H9 (cell line): ENCODE measurements at regions not wholly inside any gene's neighbourhood (a gene's known extent, or its start where the extent isn't known, plus 50 kb on each side); places are given as distances from the start of the nearest gene placed in this dataset.

ENCODE experiments used
- DNase-seq: peaks from one replicate; pipeline ENCODE4 v3.0.0-alpha.2; 2017
- H2AFZ ChIP-seq: one replicate; pipeline ENCODE4 v1.6.1; 2013; ENCODE audit warnings: mild to moderate bottlenecking, low read length, control low read depth, moderate library complexity
- H2AK5ac ChIP-seq: 2 replicates; pipeline ENCODE4 v1.6.1; 2013; ENCODE audit warnings: low read length, control low read depth, mixed read lengths; ENCODE audit not compliant: insufficient read length
- H2BK120ac ChIP-seq: one replicate; pipeline ENCODE4 v1.6.1; 2013; ENCODE audit warnings: low read depth, mild to moderate bottlenecking, low read length, control low read depth, inconsistent platforms; ENCODE audit not compliant: poor library complexity, severe bottlenecking
- H2BK12ac ChIP-seq: 2 replicates; pipeline ENCODE4 v1.6.1; 2013; ENCODE audit warnings: low read length, control low read depth, mixed read lengths, low read depth; ENCODE audit not compliant: insufficient read length
- H2BK15ac ChIP-seq: 2 replicates; pipeline ENCODE4 v1.6.1; 2013; ENCODE audit warnings: low read depth, low read length, control low read depth
- H2BK20ac ChIP-seq: one replicate; pipeline ENCODE4 v1.6.1; 2013; ENCODE audit warnings: low read depth, mild to moderate bottlenecking, low read length, control low read depth, inconsistent platforms; ENCODE audit not compliant: poor library complexity, severe bottlenecking
- H2BK5ac ChIP-seq: 2 replicates; pipeline ENCODE4 v1.6.1; 2013; ENCODE audit warnings: low read length, control low read depth, mixed read lengths; ENCODE audit not compliant: insufficient read length
- H3K14ac ChIP-seq: 2 replicates; pipeline ENCODE4 v1.6.1; 2013; ENCODE audit warnings: low read length, control low read depth; ENCODE audit not compliant: insufficient read depth
- H3K18ac ChIP-seq: 2 replicates; pipeline ENCODE4 v1.6.1; 2013; ENCODE audit warnings: low read depth, mild to moderate bottlenecking, mixed read lengths, low read length, control low read depth; ENCODE audit not compliant: insufficient read length
- H3K23ac ChIP-seq: 2 replicates; pipeline ENCODE4 v1.6.1; 2013; ENCODE audit warnings: low read length, control low read depth, mixed read lengths, low read depth; ENCODE audit not compliant: insufficient read length
- H3K23me2 ChIP-seq: 2 replicates; pipeline ENCODE4 v1.6.1; 2013; ENCODE audit warnings: low read depth, mild to moderate bottlenecking, mixed read lengths, low read length, control low read depth; ENCODE audit not compliant: insufficient read length, poor library complexity, severe bottlenecking
- H3K27ac ChIP-seq: 2 replicates; pipeline ENCODE4 v1.5.1; 2013; ENCODE audit warnings: low read length, control low read depth, mixed read lengths, low read depth; ENCODE audit not compliant: insufficient read length
- H3K27me3 ChIP-seq: 2 replicates; pipeline ENCODE4 v1.6.1; 2013; ENCODE audit warnings: low read length, control low read depth, inconsistent platforms; ENCODE audit not compliant: insufficient read depth
- H3K4ac ChIP-seq: 2 replicates; pipeline ENCODE4 v1.6.1; 2013; ENCODE audit warnings: low read depth, mild to moderate bottlenecking, control low read depth, inconsistent platforms, low read length, moderate library complexity
- H3K4me1 ChIP-seq: 2 replicates; pipeline ENCODE4 v1.6.1; 2013; ENCODE audit warnings: low read length, control low read depth, inconsistent platforms; ENCODE audit not compliant: insufficient read depth
- H3K4me2 ChIP-seq: 2 replicates; pipeline ENCODE4 v1.6.1; 2013; ENCODE audit warnings: low read length, control low read depth, mixed read lengths; ENCODE audit not compliant: insufficient read length, insufficient read depth
- H3K56ac ChIP-seq: 2 replicates; pipeline ENCODE4 v1.6.1; 2013; ENCODE audit warnings: low read depth, mild to moderate bottlenecking, mixed read lengths, low read length, control low read depth; ENCODE audit not compliant: insufficient read length
- H3K79me1 ChIP-seq: 2 replicates; pipeline ENCODE4 v1.6.1; 2013; ENCODE audit warnings: low read depth, mild to moderate bottlenecking, moderate library complexity, low read length, control low read depth, inconsistent platforms; ENCODE audit not compliant: insufficient read depth, poor library complexity, severe bottlenecking
- H3K79me2 ChIP-seq: 2 replicates; pipeline ENCODE4 v1.6.1; 2013; ENCODE audit warnings: low read length, control low read depth, inconsistent platforms; ENCODE audit not compliant: insufficient read depth
- H3K9ac ChIP-seq: 2 replicates; pipeline ENCODE4 v1.6.1; 2013; ENCODE audit warnings: low read length, control low read depth, mixed read lengths; ENCODE audit not compliant: insufficient read length; ENCODE audit errors: extremely low read depth
- H3K9me3 ChIP-seq: one replicate; pipeline ENCODE4 v1.6.1; 2013; ENCODE audit warnings: low read depth, low read length, inconsistent platforms; ENCODE audit not compliant: control insufficient read depth
- H3T11ph ChIP-seq: one replicate; pipeline ENCODE4 v1.6.1; 2013; ENCODE audit warnings: mild to moderate bottlenecking, low read length, control low read depth, inconsistent platforms
- H4K20me1 ChIP-seq: one replicate; pipeline ENCODE4 v1.6.1; 2013; ENCODE audit not compliant: control insufficient read depth, insufficient read length, insufficient read depth
- H4K5ac ChIP-seq: 2 replicates; pipeline ENCODE4 v1.6.1; 2013; ENCODE audit warnings: low read depth, mild to moderate bottlenecking, mixed read lengths, low read length, control low read depth; ENCODE audit not compliant: insufficient read length
- H4K8ac ChIP-seq: replicated peaks from 2 replicates; pipeline ENCODE4 v1.6.1; 2013; ENCODE audit warnings: low read length, control low read depth, mixed read lengths, low read depth; ENCODE audit not compliant: insufficient read length
- H4K91ac ChIP-seq: 2 replicates; pipeline ENCODE4 v1.6.1; 2013; ENCODE audit warnings: low read depth, mild to moderate bottlenecking, moderate library complexity, mixed read lengths, low read length, control low read depth; ENCODE audit not compliant: insufficient read length
- H3K27ac Mint-ChIP-seq, 3 experiments: 2 replicates in 2 of 3; 3 replicates in 1 of 3; pipeline ENCODE4 v1.8.0; 2020 to 2021; ENCODE audit warnings: mixed read lengths in 3 of 3, mild to moderate bottlenecking in 1 of 3, moderate library complexity in 1 of 3
- H3K27me3 Mint-ChIP-seq: 2 replicates; pipeline ENCODE4 v1.8.0; 2021; ENCODE audit warnings: low read depth, mild to moderate bottlenecking, moderate library complexity, mixed read lengths
- H3K36me3 Mint-ChIP-seq, 3 experiments: 2 replicates in 2 of 3; 3 replicates in 1 of 3; pipeline ENCODE4 v1.8.0; 2020 to 2021; ENCODE audit warnings: low read depth in 3 of 3, mixed read lengths in 3 of 3; ENCODE audit not compliant: insufficient read depth in 1 of 3
- H3K4me1 Mint-ChIP-seq, 2 experiments: 2 replicates each; pipeline ENCODE4 v1.8.0; 2020; ENCODE audit warnings: mixed read lengths in 2 of 2
- H3K4me3 Mint-ChIP-seq, 2 experiments: 2 replicates in 1 of 2; 3 replicates in 1 of 2; pipeline ENCODE4 v1.8.0; 2020 to 2021; ENCODE audit warnings: mild to moderate bottlenecking in 2 of 2, mixed read lengths in 2 of 2, moderate library complexity in 1 of 2
- H3K9me3 Mint-ChIP-seq, 2 experiments: 2 replicates in 1 of 2; 3 replicates in 1 of 2; pipeline ENCODE4 v1.8.0; 2020; ENCODE audit warnings: mild to moderate bottlenecking in 2 of 2, mixed read lengths in 2 of 2, moderate library complexity in 1 of 2
- CTCF ChIP-seq: fragments of 200-600 bp; sonication (generic); conservative IDR thresholded peaks from 3 replicates; pipeline ENCODE4 v1.8.0; 2021; ENCODE audit warnings: antibody characterized with exemption, mild to moderate bottlenecking

DNA sequence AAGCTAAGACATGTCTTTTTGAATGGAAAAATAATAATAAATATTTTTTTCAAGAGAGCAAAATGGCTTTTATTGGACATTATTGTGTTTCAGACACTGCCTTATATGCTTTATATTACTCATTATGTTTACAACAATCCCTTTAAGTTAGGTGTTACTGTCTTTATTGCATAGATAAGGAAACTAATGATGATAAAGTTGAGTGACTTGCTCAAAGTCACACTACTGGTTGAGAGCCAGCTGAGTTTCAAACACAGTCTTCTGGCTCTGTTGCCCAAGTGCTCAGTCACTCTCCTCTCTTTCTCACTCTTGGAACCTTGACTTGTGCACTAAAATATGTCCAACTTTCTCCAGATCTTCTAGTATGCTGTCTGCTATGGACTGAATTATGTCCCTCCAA is 71.5 kb upstream of the SLC39A8 start:
- H3K79me1 ChIP-seq, result no peaks in the 10 kb centered on the region
- no peak overlapping the region for H2BK12ac ChIP-seq
- no peaks in the 10 kb centered on the region for H3K27me3 ChIP-seq
- H2BK20ac ChIP-seq, result no peak overlapping the region
- no peak overlapping the region for H3K27ac ChIP-seq
- no peak for TF ChIP-seq CTCF
- H3K4me1 ChIP-seq, result no peaks in the 10 kb centered on the region
- no peak overlapping the region for H3K27ac Mint-ChIP-seq
- no peak overlapping the region for H4K91ac ChIP-seq
- no peak overlapping the region for H3K18ac ChIP-seq
- no peak overlapping the region for H3K56ac ChIP-seq
- H4K20me1 ChIP-seq, result no peaks in the 10 kb centered on the region
- no peak overlapping the region for H3K14ac ChIP-seq
- H3K36me3 Mint-ChIP-seq, result no peaks in the 10 kb centered on the region
- no peak overlapping the region for H3T11ph ChIP-seq
- no peak overlapping the region for H2AFZ ChIP-seq
- H2BK5ac ChIP-seq, result no peak overlapping the region
- H2AK5ac ChIP-seq, result no peak overlapping the region
- no peak overlapping the region for H2BK15ac ChIP-seq
- H3K27me3 Mint-ChIP-seq, result no peaks in the 10 kb centered on the region
- peaks cover 4% of the 10 kb centered on the region in 2 experiments; a peak in 3 of 4 replicates for H3K4me1 Mint-ChIP-seq
- H3K9me3 ChIP-seq, result no peaks in the 10 kb centered on the region
- H2BK120ac ChIP-seq, result no peak overlapping the region
- H4K5ac ChIP-seq, result no peak overlapping the region
- no peaks in the 10 kb centered on the region for H3K79me2 ChIP-seq
- H3K4me3 Mint-ChIP-seq, result no peak overlapping the region
- no peak overlapping the region for H4K8ac ChIP-seq
- no peak overlapping the region for H3K4me2 ChIP-seq
- H3K23me2 ChIP-seq, result no peaks in the 10 kb centered on the region
- no peak for DNase-seq
- H3K9ac ChIP-seq, result no peak overlapping the region
- no peaks in the 10 kb centered on the region for H3K9me3 Mint-ChIP-seq
- H3K23ac ChIP-seq, result no peak overlapping the region
- no peak overlapping the region for H3K4ac ChIP-seq
